ENCODE measurements at regions not wholly inside any gene's neighbourhood (a gene's known extent, or its start where the extent isn't known, plus 50 kb on each side); places are given as distances from the start of the nearest gene placed in this dataset.

DNA sequence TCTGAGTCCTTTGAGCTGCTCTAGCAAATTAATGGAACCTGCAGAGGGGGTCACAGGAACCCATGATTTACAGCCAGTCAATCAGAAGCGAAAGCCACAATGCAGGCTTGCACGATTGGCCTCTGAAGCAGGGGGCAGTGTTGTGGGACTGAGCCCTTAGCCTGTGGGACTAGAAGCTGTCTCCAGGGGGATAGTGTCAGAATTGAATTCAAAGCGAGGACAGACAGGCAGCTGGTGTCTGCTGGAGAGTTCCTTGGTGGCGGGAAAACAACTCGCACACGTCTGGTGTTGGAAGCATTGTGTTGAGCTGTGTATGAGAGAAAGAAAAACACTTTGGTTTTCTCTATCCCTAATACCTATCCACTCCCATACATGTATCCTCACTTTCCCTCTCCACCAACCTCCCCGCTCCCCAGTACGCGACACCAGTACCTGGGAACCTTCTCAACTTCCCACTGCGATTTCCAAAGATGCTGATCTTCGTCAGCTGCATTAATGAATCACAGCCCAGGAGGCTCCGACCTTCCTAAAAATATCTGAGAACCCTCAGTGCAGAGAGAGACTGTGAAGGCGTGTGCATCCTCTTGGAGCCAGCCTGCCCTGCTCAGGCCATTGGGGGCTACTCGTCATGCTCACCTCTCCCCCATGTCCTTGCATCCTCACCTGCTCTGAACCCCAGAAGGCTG is 88.2 kb downstream of the HS1BP3 start:
- no peak for DNase-seq

DNA sequence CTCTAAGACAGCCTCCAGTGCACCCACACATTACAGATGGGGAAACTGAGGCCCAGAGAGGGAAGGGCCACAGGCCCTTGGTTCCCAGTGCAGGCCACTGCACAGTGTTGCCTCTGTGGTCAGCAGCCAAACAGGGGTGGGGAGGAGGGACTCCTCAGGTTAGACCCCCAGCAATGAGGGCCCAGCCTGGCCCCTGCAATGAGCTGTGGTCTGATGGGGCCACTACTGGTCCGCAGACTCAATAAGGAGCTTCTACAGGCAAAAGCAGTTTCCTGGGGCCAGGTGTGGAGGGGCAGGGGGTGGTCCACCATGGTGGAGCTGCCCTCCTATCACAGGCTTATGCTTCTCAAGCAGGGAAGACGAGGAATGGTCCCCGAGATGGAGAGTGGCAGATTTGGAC is 87.6 kb downstream of the HS1BP3 start:
- DNase-seq: no peak

DNA sequence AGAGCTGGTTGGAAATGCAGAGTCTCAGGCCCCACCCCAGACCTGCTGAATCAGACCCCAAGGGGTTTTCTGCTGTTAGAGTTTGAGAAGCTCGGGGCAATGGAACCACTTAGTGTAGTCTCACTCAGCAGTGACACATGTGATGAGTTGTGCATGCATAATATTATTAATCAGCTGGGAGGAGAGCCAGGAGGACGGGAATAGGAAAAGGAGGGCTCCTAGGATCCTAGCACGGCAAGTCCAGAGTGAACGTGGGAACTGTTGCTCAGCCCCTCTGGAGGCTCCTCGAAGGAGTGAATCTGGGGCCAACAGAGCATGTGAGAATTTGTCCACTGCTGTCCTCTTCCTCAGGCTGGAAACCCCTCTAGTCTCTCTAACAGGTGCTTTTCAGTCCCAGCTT is 87.1 kb downstream of the HS1BP3 start:
- DNase-seq: no peak

DNA sequence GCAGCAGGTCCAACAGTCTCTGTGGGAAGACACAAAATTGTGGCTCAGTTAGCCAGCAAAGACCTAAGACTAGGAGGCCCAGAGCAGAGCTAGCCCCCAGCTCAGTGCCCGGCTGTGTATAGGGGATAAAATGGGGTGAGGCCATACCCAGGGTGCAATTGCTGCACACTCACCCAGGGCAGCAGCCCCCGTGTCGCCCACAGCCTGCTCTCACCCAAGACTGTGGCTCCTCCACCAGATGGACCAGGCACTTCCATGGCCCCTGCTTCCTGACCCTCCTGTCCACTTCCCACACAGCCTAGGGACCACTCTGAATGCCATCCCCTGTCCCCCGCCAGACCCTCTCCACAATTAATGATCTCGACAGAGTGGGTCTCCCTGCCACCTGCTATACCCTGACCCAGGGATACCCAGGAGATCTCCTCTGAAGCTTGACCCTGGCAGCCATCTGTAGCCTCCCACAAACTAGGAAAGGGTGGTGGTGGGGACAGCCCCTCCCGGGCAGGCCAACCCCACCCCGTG is 85.7 kb downstream of the HS1BP3 start:
- DNase-seq: no peak

DNA sequence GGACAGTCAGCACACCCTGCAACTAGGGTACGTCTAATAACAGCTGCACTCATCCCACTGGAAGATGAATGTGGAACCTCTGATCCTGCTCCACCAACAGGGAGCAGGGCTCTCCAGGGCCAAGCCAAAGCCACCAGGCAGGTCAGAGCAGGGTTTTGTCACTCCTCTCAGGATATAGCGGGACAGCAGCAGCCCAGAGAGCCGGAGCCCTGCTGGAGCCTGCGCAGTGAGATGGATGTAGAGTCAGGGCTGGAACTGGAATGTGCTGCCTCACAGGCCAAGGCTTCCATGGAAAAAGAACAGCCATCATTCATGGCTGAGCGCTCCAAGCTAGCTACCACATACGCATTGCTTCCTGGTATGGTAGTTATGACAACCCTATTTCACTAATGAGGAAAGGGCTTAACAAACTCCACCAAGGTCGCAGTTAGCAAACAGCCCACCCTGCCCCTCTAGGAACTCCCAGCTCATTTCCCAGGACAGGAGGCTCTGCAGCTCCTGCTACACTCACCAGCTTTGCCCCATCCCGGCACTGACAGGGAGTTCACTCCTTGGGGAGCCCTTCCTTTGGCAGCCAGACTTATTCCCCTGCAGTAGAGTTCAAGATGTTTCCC is 85.2 kb downstream of the HS1BP3 start:
- no peak for DNase-seq

DNA sequence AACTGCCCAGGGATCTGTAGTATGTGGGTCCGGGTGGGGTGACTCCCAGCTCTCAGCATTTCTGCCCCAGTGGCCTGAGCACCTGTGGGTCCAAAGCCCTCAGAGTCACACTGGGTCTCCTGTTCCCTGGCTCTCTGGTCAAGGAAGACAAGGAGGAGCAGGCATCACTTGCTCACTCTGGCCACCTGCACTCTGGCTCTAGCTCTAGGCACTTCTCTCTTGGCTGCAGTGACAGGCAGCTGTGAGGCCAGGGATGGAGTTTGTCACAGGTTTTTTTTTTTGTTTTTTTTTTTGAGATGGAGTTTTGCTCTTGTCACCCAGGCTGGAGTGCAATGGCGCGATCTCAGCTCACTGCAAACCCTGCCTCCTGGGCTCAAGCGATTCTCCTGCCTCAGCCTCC is 84.6 kb downstream of the HS1BP3 start:
- no peak for DNase-seq

DNA sequence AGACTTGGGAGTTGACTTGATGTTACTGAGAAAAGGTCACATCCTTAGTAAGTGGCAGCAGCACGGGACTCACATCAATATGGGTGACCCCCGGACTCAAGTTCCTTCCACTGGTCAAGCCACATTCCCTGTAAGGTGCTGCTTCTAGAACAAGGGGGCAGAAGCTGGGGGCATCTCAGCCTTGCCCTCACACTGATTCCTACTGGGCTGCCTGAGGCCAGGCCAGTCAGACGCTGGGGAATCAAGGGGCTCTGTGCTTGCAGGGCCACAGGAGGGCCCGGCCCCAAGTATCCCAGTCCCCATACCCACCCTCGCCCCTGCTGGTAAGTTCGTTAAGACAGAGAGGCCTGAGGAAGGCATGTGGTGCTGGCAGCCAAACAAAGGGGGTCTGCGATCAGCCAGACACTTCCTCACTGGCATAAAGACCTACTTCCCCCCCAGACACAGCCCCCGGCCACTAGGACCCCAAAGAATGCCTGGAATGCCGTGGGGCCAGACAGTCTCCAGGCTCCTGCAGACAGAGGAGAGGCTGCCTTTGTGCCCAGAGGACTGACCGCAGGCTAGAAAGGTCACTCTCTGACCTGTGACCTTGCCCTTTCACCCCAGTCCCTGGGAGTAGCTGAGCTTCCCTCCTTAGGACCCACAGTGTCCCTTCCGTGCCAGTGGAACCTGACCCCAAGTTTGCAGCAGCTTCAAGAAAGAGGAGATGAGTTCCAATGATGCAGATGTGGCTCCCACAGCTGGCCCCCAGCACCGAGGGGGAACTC is 83.6 kb downstream of the HS1BP3 start:
- no peak for DNase-seq
